ENCODE measurements at regions not wholly inside any gene's neighbourhood (a gene's known extent, or its start where the extent isn't known, plus 50 kb on each side); places are given as distances from the start of the nearest gene placed in this dataset.

- DNase-seq (ENCODE audit: low read depth in 2 of 2) = peak in 1 of 2 donors; percentile 55
- no peaks in the 10 kb centered on the region for H3K27me3 ChIP-seq (ENCODE audit: control insufficient read depth, insufficient read depth, low read length)
- H3K4me3 ChIP-seq (replicated peaks in 1 of 4; ENCODE audit: control extremely low read depth in 1 of 4, insufficient read depth in 1 of 4, low read depth in 3 of 4, low read length in 4 of 4) = no peak overlapping the region
- H3K4me2 ChIP-seq (ENCODE audit: extremely low read depth, insufficient read depth, low read length) = no peak overlapping the region
- no peaks in the 10 kb centered on the region for H3K79me2 ChIP-seq (ENCODE audit: control insufficient read depth, insufficient read depth, low read length)
- H4K20me1 ChIP-seq (ENCODE audit: control insufficient read depth, extremely low read depth, insufficient read depth, low read length) = no peaks in the 10 kb centered on the region
- H3K27ac ChIP-seq (ENCODE audit: insufficient read depth, low read length) = peak overlapping the region; percentile 78
- no peak for TF ChIP-seq CTCF (conservative IDR thresholded peaks at IDR 0.05 in 1 of 2, IDR thresholded peaks at IDR 0.05 in 1 of 2; ENCODE audit: low read depth in 1 of 2, low read length in 2 of 2)
- no peak for TF ChIP-seq EZH2 (IDR thresholded peaks at IDR 0.05; ENCODE audit: low read length, missing control alignments)
- H3K36me3 ChIP-seq (ENCODE audit: control insufficient read depth, insufficient read depth, low read length) = no peaks in the 10 kb centered on the region
- peaks cover 22% of the 10 kb centered on the region for H3K4me1 ChIP-seq (ENCODE audit: control insufficient read depth, extremely low read depth, insufficient read depth, low read length)
- no peak overlapping the region for H2AFZ ChIP-seq (ENCODE audit: low read length)
- H3K9ac ChIP-seq (ENCODE audit: insufficient read depth, low read length) = no peak overlapping the region
- H3K9me3 ChIP-seq (ENCODE audit: control insufficient read depth, insufficient read depth, low read depth, low read length) = no peaks in the 10 kb centered on the region
These were observed 683.8 kb downstream of the IRS1 start for GRCh38 chr2:226115832-226116200.

GRCh38 chr2:226115102-226115831 lies 684.4 kb downstream of the IRS1 start:
- Histone ChIP-seq H3K36me3 (ENCODE audit: control insufficient read depth, insufficient read depth, low read length) (no peaks in the 10 kb centered on the region), H3K9ac (ENCODE audit: insufficient read depth, low read length) (no peak overlapping the region), H3K27ac (ENCODE audit: insufficient read depth, low read length) (peak overlapping the region; percentile 82), H3K9me3 (ENCODE audit: control insufficient read depth, insufficient read depth, low read depth, low read length) (no peaks in the 10 kb centered on the region), H3K27me3 (ENCODE audit: control insufficient read depth, insufficient read depth, low read length) (no peaks in the 10 kb centered on the region), H3K4me2 (ENCODE audit: extremely low read depth, insufficient read depth, low read length) (peak overlapping the region; percentile 25), H3K4me1 (ENCODE audit: control insufficient read depth, extremely low read depth, insufficient read depth, low read length) (peaks cover 22% of the 10 kb centered on the region), H3K4me3 (replicated peaks in 1 of 4; ENCODE audit: control extremely low read depth in 1 of 4, insufficient read depth in 1 of 4, low read depth in 3 of 4, low read length in 4 of 4) (peak overlapping the region in 1 of 4 experiments; percentile 22), H3K79me2 (ENCODE audit: control insufficient read depth, insufficient read depth, low read length) (no peaks in the 10 kb centered on the region), H2AFZ (ENCODE audit: low read length) (no peak overlapping the region), H4K20me1 (ENCODE audit: control insufficient read depth, extremely low read depth, insufficient read depth, low read length) (no peaks in the 10 kb centered on the region)
- TF ChIP-seq CTCF (conservative IDR thresholded peaks at IDR 0.05 in 1 of 2, IDR thresholded peaks at IDR 0.05 in 1 of 2; ENCODE audit: low read depth in 1 of 2, low read length in 2 of 2) (no peak), EZH2 (IDR thresholded peaks at IDR 0.05; ENCODE audit: low read length, missing control alignments) (no peak)
- peak; percentile 97 to 99 for DNase-seq (ENCODE audit: low read depth in 2 of 2)

- H2AFZ ChIP-seq (ENCODE audit: low read length) = no peak overlapping the region
- peak overlapping the region; percentile 46 for H3K4me2 ChIP-seq (ENCODE audit: extremely low read depth, insufficient read depth, low read length)
- no peaks in the 10 kb centered on the region for H3K36me3 ChIP-seq (ENCODE audit: control insufficient read depth, insufficient read depth, low read length)
- H3K4me1 ChIP-seq (ENCODE audit: control insufficient read depth, extremely low read depth, insufficient read depth, low read length) = peaks cover 21% of the 10 kb centered on the region
- peak overlapping the region; percentile 82 for H3K27ac ChIP-seq (ENCODE audit: insufficient read depth, low read length)
- no peaks in the 10 kb centered on the region for H3K27me3 ChIP-seq (ENCODE audit: control insufficient read depth, insufficient read depth, low read length)
- H3K9ac ChIP-seq (ENCODE audit: insufficient read depth, low read length) = no peak overlapping the region
- H3K4me3 ChIP-seq (replicated peaks in 1 of 4; ENCODE audit: control extremely low read depth in 1 of 4, insufficient read depth in 1 of 4, low read depth in 3 of 4, low read length in 4 of 4) = no peak overlapping the region
- peak; percentile 43 to 63 for DNase-seq (ENCODE audit: low read depth in 2 of 2)
- H3K79me2 ChIP-seq (ENCODE audit: control insufficient read depth, insufficient read depth, low read length) = no peaks in the 10 kb centered on the region
- H4K20me1 ChIP-seq (ENCODE audit: control insufficient read depth, extremely low read depth, insufficient read depth, low read length) = no peaks in the 10 kb centered on the region
- H3K9me3 ChIP-seq (ENCODE audit: control insufficient read depth, insufficient read depth, low read depth, low read length) = no peaks in the 10 kb centered on the region
- TF ChIP-seq EZH2 (IDR thresholded peaks at IDR 0.05; ENCODE audit: low read length, missing control alignments) (no peak), CTCF (conservative IDR thresholded peaks at IDR 0.05 in 1 of 2, IDR thresholded peaks at IDR 0.05 in 1 of 2; ENCODE audit: low read depth in 1 of 2, low read length in 2 of 2) (peak in 1 of 2 donors; percentile 21)
These were observed 685.2 kb downstream of the IRS1 start for GRCh38 chr2:226114436-226114835.
